ENCODE measurements at regions not wholly inside any gene's neighbourhood (a gene's known extent, or its start where the extent isn't known, plus 50 kb on each side); places are given as distances from the start of the nearest gene placed in this dataset.

DNA sequence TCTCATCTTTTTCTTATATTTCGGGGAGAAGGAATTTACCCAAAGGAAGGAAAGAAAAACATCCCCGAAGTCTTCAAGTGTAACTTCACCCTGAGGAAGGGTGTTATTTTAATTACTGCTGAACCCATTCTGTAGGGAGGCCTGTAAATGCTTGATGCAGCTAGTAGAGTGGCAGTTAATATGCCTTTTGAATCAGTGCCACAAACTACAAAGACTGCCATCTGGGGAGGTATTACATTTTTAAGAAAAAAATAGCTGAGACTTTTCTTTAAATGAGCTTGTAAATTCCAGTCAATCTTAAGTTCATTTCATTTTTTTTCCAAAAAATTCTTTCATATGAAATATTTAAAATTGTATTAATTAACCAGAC lies 233.1 kb upstream of the FERD3L start:
- FAIRE-seq, result no peak
- intact Hi-C loops (cut with DNase I), result no loop called here

GRCh38 chr7:19377611-19378344 lies 232.6 kb upstream of the FERD3L start:
- no peak overlapping the region for H3K27ac ChIP-seq
- intact Hi-C loops (cut with DNase I), result no loop called here
- 22 to 27% methylated on average over 9 of the region's 9 CpGs for WGBS, 2 donors
- FAIRE-seq (no peak), ATAC-seq (no peak), DNase-seq (no peak)
- no peak overlapping the region for H3K4me3 ChIP-seq
- no peaks in the 10 kb centered on the region for H3K9me3 ChIP-seq
- H3K36me3 ChIP-seq, result no peaks in the 10 kb centered on the region
- H3K4me1 ChIP-seq, result no peaks in the 10 kb centered on the region
- no peaks in the 10 kb centered on the region for H3K27me3 ChIP-seq
- no peak for TF ChIP-seq CTCF (IDR thresholded peaks at IDR 0.05)

More for the DNA sequence above, 233.1 kb upstream of the FERD3L start:
- DNase-seq (no peak), ATAC-seq (no peak)
- no peaks in the 10 kb centered on the region for H3K27me3 ChIP-seq
- H3K4me1 ChIP-seq, result no peaks in the 10 kb centered on the region
- no peaks in the 10 kb centered on the region for H3K9me3 ChIP-seq
- H3K4me3 ChIP-seq, result no peak overlapping the region
- no peak for TF ChIP-seq CTCF (IDR thresholded peaks at IDR 0.05)
- no peak overlapping the region for H3K27ac ChIP-seq
- 28 to 32% methylated on average over 2 of the region's 2 CpGs for WGBS, 2 donors
- no peaks in the 10 kb centered on the region for H3K36me3 ChIP-seq

DNA sequence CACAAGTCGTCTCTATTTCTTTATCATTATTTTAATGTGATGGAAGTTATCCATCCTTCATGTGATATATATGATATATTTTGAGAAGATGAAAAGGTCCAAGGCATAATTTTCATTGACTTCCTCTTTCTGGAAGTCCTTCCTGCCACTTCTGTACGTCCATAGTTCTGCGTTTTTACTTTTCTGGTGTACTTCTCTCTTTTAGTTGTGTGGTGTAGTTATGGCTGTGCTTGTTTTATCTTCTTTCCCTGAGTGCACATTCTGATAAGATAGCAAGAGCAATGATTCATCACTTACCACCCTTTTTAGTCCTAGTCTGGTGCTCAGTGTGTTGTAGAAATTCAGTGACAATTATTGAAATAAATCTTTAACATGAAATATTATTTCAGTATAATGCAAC lies 231.3 kb upstream of the FERD3L start:
- Histone ChIP-seq H3K4me1 (no peaks in the 10 kb centered on the region), H3K9me3 (no peaks in the 10 kb centered on the region), H3K27me3 (no peaks in the 10 kb centered on the region), H3K4me3 (no peak overlapping the region), H3K36me3 (no peaks in the 10 kb centered on the region), H3K27ac (no peak overlapping the region)
- FAIRE-seq (no peak), ATAC-seq (no peak), DNase-seq (no peak)
- WGBS, 2 donors, result 26 to 40% methylated on average over 3 of the region's 3 CpGs
- intact Hi-C loops (cut with DNase I), result no loop called here
- TF ChIP-seq CTCF (IDR thresholded peaks at IDR 0.05), result no peak

DNA sequence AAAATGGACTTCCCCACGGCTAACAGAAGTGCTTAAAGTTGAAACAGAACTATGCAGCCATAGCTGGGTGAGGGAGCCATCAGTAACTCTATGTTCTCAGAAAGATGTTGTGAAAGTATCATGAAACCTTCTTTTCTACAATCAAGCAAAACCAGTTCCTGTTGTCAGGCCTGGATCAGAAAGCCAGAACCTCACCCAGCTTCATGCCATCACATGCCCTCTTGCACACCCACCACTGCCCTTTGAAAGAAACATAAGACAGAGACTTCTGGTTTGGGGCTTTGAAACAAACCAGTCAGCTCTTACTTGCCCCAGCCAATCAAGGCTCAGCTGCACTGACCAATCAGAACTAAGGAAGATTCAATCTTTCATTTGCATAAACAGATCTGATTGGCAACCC lies 230.8 kb upstream of the FERD3L start:
- Histone ChIP-seq H3K4me3 (no peak overlapping the region), H3K9me3 (no peaks in the 10 kb centered on the region), H3K27ac (no peak overlapping the region), H3K36me3 (no peaks in the 10 kb centered on the region), H3K4me1 (no peaks in the 10 kb centered on the region), H3K27me3 (no peaks in the 10 kb centered on the region)
- FAIRE-seq (no peak), DNase-seq (no peak), ATAC-seq (no peak)
- 54 to 61% methylated on average over 1 of the region's 1 CpG for WGBS, 2 donors
- no peak for TF ChIP-seq CTCF (IDR thresholded peaks at IDR 0.05)
- intact Hi-C loops (cut with DNase I), result no loop called here

DNA sequence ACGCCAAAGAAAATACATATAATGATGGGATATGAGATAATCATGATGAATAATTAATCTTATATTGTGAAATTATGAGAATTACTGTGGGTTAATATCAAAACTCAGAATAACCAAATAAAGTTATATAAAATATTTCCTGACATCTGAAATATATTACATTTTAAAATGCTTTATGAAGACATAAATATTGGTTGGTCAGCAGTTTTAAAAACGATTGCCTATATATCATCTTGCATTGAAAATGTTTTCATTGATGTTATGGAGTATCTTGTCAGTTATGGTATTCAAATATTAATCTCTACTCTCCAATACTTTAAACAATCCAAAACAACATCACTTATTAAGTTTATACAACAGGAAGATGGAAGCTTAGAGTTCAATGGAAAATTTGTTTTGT lies 228.1 kb upstream of the FERD3L start:
- no peak overlapping the region for H3K27ac ChIP-seq
- H3K27me3 ChIP-seq, result no peaks in the 10 kb centered on the region
- no peaks in the 10 kb centered on the region for H3K36me3 ChIP-seq
- no peak overlapping the region for H3K4me3 ChIP-seq
- TF ChIP-seq CTCF (IDR thresholded peaks at IDR 0.05), result no peak
- no peaks in the 10 kb centered on the region for H3K9me3 ChIP-seq
- no peaks in the 10 kb centered on the region for H3K4me1 ChIP-seq
- intact Hi-C loops (cut with DNase I), result no loop called here
- no peak for ATAC-seq
- WGBS, 2 donors, result 38 to 41% methylated on average over 2 of the region's 2 CpGs
- no peak for FAIRE-seq
- no peak for DNase-seq
